Activated CD4-positive, alpha-beta memory T cell treated with anti-CD3 and anti-CD28 coated beads, Interleukin-2, amount 10 ng/mL, durations not matched to agents 7 days and 5 days (primary cell): ENCODE measurements at regions not wholly inside any gene's neighbourhood (a gene's known extent, or its start where the extent isn't known, plus 50 kb on each side); places are given as distances from the start of the nearest gene placed in this dataset.
A peak's percentile ranks its signal among the peaks of the same experiment; 100 is the strongest.

ENCODE experiments used
- CTCF ChIA-PET: fragments of 350-600 bp; sonication (Branson Sonifier 250); formaldehyde crosslinking; loops from one replicate; lab custom pipeline; 2021; ENCODE audit warnings: antibody characterized with exemption, inconsistent platforms; lab: Charles Lee
- POLR2A ChIA-PET: fragments of 350-600 bp; sonication (Branson Sonifier 250); formaldehyde crosslinking; loops from one replicate; lab custom pipeline; 2021; ENCODE audit warnings: antibody characterized with exemption; lab: Charles Lee
- DNase-seq: peaks from one replicate; pipeline ENCODE4 v3.0.0-alpha.2; 2020
- H3K27ac Mint-ChIP-seq: one replicate; pipeline ENCODE4 v1.8.0; 2021; ENCODE audit warnings: mild to moderate bottlenecking, mixed read lengths
- H3K27me3 Mint-ChIP-seq: one replicate; pipeline ENCODE4 v1.8.0; 2021; ENCODE audit warnings: mixed read lengths
- H3K36me3 Mint-ChIP-seq: one replicate; pipeline ENCODE4 v1.8.0; 2021; ENCODE audit warnings: low read depth, mixed read lengths
- H3K4me1 Mint-ChIP-seq: one replicate; pipeline ENCODE4 v1.8.0; 2021; ENCODE audit warnings: mixed read lengths
- H3K4me3 Mint-ChIP-seq: one replicate; pipeline ENCODE4 v1.8.0; 2021; ENCODE audit warnings: mild to moderate bottlenecking, mixed read lengths
- H3K9me3 Mint-ChIP-seq: one replicate; pipeline ENCODE4 v1.8.0; 2021; ENCODE audit warnings: mixed read lengths

DNA sequence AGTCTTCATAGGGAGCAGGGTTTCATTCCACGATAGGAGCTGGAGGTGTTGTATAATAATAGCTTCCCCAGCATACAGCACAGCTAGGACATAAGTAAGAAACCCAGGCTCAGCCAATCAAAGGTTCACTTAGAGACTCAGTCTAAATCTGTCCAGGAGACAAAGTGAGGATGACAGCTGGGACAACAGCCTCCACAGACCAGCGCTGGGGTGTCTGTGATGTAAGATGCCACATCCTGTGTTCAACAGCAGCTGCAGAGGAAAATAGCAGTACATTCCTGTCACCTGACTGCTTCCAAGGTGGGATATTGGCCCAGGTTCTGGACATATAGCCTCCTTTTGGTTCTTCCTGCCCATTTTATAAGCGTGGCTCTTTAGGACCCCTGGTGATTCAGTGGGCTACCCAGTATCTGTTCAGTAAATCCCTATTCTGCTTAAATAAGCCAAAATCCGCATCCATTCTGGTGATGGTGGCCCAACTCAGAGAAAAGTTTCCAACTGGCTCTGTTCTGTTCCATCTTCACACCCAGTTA lies 176.8 kb upstream of the SYT6 start:
- Mint-ChIP-seq H3K27me3 (peaks cover 9% of the 10 kb centered on the region), H3K9me3 (no peaks in the 10 kb centered on the region), H3K27ac (no peak overlapping the region), H3K36me3 (no peaks in the 10 kb centered on the region), H3K4me1 (peaks cover 63% of the 10 kb centered on the region), H3K4me3 (no peak overlapping the region)
- CTCF ChIA-PET, result interaction anchor here (1.1 to 3.1 kb wide), 4 partner anchors 11 to 352 kb away, joined by 3 to 12 read pairs (median 4); no protein-coding TSS in a partner anchor
- peak; percentile 62 for DNase-seq
- POLR2A ChIA-PET, result interaction anchor here (1.0 to 1.8 kb wide), 3 partner anchors 9 to 180 kb away, joined by 3 to 9 read pairs (median 5); partner anchors contain the start of gene TRIM33

DNA sequence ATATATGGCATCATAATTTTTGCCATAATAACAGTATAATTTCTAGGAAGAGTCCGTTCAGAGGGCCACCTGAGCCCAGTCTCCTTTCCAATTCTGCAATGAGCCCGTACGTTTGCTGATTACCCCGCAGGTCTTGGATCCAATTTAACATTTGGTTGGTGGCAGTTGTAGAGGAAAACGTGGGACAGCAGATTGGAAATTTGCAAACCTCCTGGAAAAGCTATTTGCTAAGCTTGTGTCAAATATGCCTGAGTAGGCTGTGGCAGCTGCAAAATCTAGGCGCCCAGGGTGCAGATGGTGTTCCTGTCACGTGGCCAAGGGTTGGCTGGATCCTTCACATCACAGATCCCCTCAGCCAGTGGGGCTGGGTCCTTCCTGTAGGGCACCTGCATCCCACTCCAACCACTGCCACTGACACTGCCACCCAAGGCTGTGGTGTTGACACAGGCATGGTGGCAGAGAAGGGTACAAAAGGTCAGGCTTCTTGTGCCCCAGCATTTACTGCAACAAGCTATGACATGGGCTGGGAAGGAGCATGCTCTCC lies 174.8 kb upstream of the SYT6 start:
- H3K9me3 Mint-ChIP-seq, result no peaks in the 10 kb centered on the region
- H3K27ac Mint-ChIP-seq, result no peak overlapping the region
- no peak overlapping the region for H3K4me3 Mint-ChIP-seq
- H3K27me3 Mint-ChIP-seq, result peaks cover 9% of the 10 kb centered on the region
- ChIA-PET CTCF (interaction anchor here (0.6 to 3.1 kb wide), 3 partner anchors 13 to 330 kb away, joined by 3 to 12 read pairs (median 5); no protein-coding TSS in a partner anchor), POLR2A (no interaction called here)
- DNase-seq, result no peak
- H3K36me3 Mint-ChIP-seq, result no peaks in the 10 kb centered on the region
- peaks cover 43% of the 10 kb centered on the region for H3K4me1 Mint-ChIP-seq

DNA sequence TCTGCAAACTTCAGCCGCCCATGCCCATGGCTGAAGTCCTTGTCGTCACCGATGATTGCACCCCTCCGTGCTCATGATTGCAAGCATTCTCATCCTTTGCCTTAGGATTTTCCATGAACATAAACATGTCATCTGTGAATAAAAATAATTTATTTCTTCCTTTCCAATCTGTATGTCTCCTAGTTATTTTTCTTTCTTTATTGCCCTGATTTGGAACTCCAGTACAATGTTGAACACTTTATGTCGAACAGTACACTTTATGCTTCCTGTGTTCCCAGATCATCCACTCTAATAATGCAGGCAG lies 170.9 kb upstream of the SYT6 start:
- ChIA-PET CTCF (no interaction called here), POLR2A (interaction anchor here (1.0 to 1.5 kb wide), 2 partner anchors 15 to 18 kb away, joined by 3 read pairs; no protein-coding TSS in a partner anchor)
- no peaks in the 10 kb centered on the region for H3K36me3 Mint-ChIP-seq
- H3K27ac Mint-ChIP-seq, result no peak overlapping the region
- peaks cover 9% of the 10 kb centered on the region for H3K4me1 Mint-ChIP-seq
- no peaks in the 10 kb centered on the region for H3K9me3 Mint-ChIP-seq
- H3K27me3 Mint-ChIP-seq, result peaks cover 9% of the 10 kb centered on the region
- DNase-seq, result no peak
- no peak overlapping the region for H3K4me3 Mint-ChIP-seq

DNA sequence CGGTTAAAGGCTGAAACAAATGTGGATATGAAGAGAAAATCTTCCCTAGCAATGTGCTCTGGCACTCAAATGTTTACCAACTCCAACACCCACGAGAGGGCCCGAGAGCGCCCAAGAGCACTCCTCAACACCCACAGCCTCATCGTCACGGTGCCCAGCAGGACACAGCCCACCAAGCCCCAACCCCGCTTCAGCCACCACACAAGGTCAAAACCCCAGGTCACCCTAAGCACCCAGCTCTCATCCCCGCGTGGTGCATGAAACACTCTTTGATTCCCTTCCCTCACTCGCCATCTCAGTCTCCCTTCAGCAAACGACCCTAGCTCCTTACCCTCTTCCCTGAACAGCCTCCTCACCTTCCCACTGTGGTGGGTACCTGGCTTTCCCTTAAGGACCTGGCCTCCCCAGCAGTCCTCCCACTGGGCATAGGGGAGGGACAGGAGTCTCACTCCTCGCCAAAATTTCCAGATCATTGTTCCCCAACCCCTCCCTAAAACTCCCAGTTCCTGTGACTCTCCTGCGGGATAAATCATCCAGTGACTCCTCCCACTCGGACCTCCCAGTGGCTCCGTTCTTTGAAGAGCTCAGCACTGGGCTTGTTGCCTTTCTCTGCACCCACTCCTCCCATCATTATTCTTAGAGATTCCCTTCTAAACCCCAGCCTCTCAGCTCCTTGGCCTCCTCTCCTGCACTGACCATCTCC lies 170.4 kb upstream of the SYT6 start:
- ChIA-PET CTCF (no interaction called here), POLR2A (interaction anchor here (1.0 to 1.5 kb wide), 2 partner anchors 15 to 18 kb away, joined by 3 read pairs; no protein-coding TSS in a partner anchor)
- Mint-ChIP-seq H3K36me3 (no peaks in the 10 kb centered on the region), H3K9me3 (no peaks in the 10 kb centered on the region), H3K27me3 (peaks cover 9% of the 10 kb centered on the region), H3K4me3 (no peak overlapping the region), H3K27ac (no peak overlapping the region), H3K4me1 (peaks cover 7% of the 10 kb centered on the region)
- DNase-seq, result no peak

DNA sequence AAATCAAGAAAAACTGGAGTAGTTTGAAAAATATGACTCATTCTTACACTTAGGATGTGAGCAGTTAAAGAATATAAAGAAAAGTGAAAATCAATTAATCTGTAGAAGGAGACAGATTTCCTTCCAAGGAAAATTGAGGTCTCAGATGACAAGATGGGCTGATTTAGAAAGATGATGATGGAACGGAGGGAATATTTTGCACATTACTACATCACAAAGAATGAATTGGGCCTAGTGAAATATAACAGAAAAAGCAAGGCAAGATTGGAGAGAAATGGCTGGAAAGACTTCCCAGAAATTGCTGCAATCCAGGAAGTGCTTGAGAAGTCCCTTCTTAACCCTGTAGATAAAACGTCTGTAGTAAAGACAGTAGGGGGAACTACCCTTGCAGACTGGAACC lies 169.1 kb upstream of the SYT6 start:
- Mint-ChIP-seq H3K9me3 (no peaks in the 10 kb centered on the region), H3K36me3 (no peaks in the 10 kb centered on the region), H3K4me3 (no peak overlapping the region), H3K27ac (no peak overlapping the region), H3K4me1 (no peaks in the 10 kb centered on the region), H3K27me3 (peaks cover 3% of the 10 kb centered on the region)
- ChIA-PET CTCF (no interaction called here), POLR2A (no interaction called here)
- DNase-seq, result no peak

DNA sequence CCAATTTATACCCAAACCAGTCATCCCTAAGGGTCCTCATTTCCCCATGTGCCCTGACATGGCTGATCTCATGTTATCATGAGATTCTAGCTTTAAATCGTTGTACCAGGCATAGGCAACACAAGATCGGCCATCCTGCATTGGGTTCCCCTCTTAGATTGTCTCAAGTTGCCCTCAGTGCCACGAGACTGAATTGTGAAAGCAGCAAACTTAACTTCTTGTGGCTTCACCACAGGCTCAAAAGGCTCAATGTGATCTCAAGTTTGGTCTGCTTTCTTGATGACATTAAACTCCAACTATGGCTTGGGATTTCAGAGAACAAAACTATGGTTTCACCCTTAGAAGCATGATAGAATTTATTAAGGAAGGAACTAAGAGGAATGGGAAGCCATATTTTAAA lies 168.5 kb upstream of the SYT6 start:
- H3K4me3 Mint-ChIP-seq, result no peak overlapping the region
- no peaks in the 10 kb centered on the region for H3K4me1 Mint-ChIP-seq
- no peak overlapping the region for H3K27ac Mint-ChIP-seq
- POLR2A ChIA-PET, result no interaction called here
- H3K36me3 Mint-ChIP-seq, result no peaks in the 10 kb centered on the region
- peaks cover 2% of the 10 kb centered on the region for H3K27me3 Mint-ChIP-seq
- no peaks in the 10 kb centered on the region for H3K9me3 Mint-ChIP-seq
- no peak for DNase-seq
- CTCF ChIA-PET, result no interaction called here

DNA sequence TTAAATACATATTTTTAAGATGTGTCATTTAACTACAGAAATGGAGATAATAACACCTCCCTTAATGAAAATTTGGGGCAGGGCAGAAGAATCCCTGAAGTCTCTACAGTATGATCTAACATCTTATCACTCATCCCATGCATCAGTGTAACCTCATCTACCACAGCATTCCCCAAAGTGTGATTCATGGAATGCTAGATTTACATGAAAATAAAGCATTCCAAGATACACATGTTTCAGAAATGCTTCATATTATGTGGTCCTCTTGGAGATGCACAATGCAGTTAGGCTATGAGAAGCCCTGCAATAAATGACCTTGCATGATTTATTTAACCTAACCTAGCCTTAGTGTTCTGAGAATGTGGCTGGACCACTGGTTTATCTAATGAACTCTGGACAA lies 166.9 kb upstream of the SYT6 start:
- no peaks in the 10 kb centered on the region for H3K36me3 Mint-ChIP-seq
- no peaks in the 10 kb centered on the region for H3K4me1 Mint-ChIP-seq
- H3K27ac Mint-ChIP-seq, result no peak overlapping the region
- ChIA-PET POLR2A (no interaction called here), CTCF (interaction anchor here (1.7 kb wide), 1 partner anchor 38 kb away, joined by 7 read pairs; no protein-coding TSS in a partner anchor)
- DNase-seq, result no peak
- no peak overlapping the region for H3K4me3 Mint-ChIP-seq
- H3K9me3 Mint-ChIP-seq, result no peaks in the 10 kb centered on the region
- no peaks in the 10 kb centered on the region for H3K27me3 Mint-ChIP-seq

DNA sequence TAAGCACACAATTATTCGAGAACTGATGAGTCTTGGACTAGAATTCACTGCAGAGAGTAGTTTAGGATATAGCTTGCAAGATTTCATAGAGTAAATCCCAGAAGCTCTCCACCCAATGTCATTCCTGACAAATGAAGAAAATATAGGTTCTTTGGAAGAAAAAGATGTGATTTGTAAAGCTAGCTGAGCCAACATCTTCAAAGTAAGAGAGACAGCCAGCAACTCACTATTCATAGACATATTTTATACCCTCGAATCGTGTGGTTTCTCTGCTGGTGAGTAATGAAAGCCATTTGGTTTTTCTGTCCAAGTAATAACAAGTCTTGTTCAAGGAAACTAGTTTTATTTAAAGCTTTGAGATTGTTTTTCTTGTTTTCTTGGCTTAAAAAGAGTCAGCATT lies 165.7 kb upstream of the SYT6 start:
- Mint-ChIP-seq H3K36me3 (no peaks in the 10 kb centered on the region), H3K27ac (no peak overlapping the region), H3K4me1 (no peaks in the 10 kb centered on the region), H3K4me3 (no peak overlapping the region), H3K27me3 (no peaks in the 10 kb centered on the region), H3K9me3 (no peaks in the 10 kb centered on the region)
- no peak for DNase-seq
- POLR2A ChIA-PET, result interaction anchor here (0.9 kb wide), 1 partner anchor 15 kb away, joined by 3 read pairs; no protein-coding TSS in a partner anchor
- CTCF ChIA-PET, result interaction anchor here (0.9 to 1.7 kb wide), 2 partner anchors 26 to 37 kb away, joined by 3 to 7 read pairs; no protein-coding TSS in a partner anchor

DNA sequence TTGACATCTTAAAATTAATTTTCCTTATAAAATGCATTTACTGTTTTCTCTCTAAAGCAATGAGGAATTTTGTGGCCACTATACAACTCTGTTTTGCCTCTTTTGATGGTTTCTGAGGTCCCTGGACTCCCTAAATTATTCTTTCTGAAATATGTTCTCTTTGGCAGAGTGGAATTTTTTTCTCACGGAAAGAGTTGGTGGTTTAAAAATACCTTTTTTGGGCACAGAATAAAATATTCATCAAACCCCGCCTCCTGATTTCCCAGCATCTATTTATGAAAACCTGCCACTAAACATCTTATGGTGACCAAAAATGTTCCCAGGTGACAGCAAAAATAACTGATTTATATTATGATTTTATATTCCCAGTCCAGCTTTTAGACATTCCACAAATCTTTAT lies 165.3 kb upstream of the SYT6 start:
- ChIA-PET POLR2A (no interaction called here), CTCF (interaction anchor here (1.1 to 1.7 kb wide), 3 partner anchors 18 to 36 kb away, joined by 3 to 7 read pairs (median 3); no protein-coding TSS in a partner anchor)
- H3K36me3 Mint-ChIP-seq, result no peaks in the 10 kb centered on the region
- no peak overlapping the region for H3K4me3 Mint-ChIP-seq
- H3K4me1 Mint-ChIP-seq, result no peaks in the 10 kb centered on the region
- no peak overlapping the region for H3K27ac Mint-ChIP-seq
- H3K27me3 Mint-ChIP-seq, result no peaks in the 10 kb centered on the region
- DNase-seq, result no peak
- H3K9me3 Mint-ChIP-seq, result peaks cover 2% of the 10 kb centered on the region

DNA sequence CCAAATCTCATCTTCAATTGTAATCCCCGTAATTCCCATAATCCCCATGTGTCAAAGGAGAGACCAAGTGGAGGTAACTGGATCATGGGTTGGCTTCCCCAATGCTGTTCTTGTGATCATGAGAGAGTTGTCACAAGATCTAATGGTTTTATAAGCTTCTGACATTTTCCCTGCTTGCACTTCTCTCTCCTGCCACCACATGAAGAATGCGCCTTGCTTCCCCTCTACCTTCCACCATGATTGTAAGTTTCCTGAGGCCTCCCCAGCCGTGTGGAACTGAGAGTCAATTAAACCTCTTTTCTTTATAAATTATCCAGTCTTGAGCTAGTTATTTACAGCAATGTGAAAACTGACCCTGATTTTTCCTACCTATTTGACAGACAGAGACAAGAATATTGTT lies 162.5 kb upstream of the SYT6 start:
- DNase-seq, result no peak
- Mint-ChIP-seq H3K27me3 (no peaks in the 10 kb centered on the region), H3K27ac (no peak overlapping the region), H3K36me3 (no peaks in the 10 kb centered on the region), H3K9me3 (peaks cover 9% of the 10 kb centered on the region), H3K4me3 (no peak overlapping the region), H3K4me1 (no peaks in the 10 kb centered on the region)
- POLR2A ChIA-PET, result interaction anchor here (1.0 kb wide), 1 partner anchor 30 kb away, joined by 4 read pairs; no protein-coding TSS in a partner anchor
- CTCF ChIA-PET, result interaction anchor here (1.2 kb wide), 1 partner anchor 34 kb away, joined by 4 read pairs; no protein-coding TSS in a partner anchor

DNA sequence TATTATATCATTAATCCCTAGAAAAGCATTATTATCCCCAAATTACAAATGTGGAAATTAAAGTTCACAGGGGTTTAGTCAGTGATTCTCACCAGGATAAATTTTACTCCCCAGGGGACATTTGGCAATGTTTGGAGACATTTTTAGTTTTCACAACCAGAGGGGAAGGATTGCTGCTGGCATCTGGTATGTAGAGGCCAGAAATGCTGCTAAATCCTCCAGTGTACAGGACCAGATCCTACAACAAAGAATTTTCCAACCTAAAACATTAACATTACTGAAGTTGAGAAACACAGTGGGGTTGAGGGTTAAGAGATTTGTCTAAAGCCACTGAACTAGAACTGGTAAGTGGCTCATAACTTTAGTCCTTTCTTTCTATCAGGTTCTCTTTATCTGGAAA lies 162.0 kb upstream of the SYT6 start:
- H3K9me3 Mint-ChIP-seq, result peaks cover 9% of the 10 kb centered on the region
- no peaks in the 10 kb centered on the region for H3K36me3 Mint-ChIP-seq
- no peak for DNase-seq
- CTCF ChIA-PET, result no interaction called here
- no peaks in the 10 kb centered on the region for H3K4me1 Mint-ChIP-seq
- H3K27ac Mint-ChIP-seq, result no peak overlapping the region
- no peaks in the 10 kb centered on the region for H3K27me3 Mint-ChIP-seq
- POLR2A ChIA-PET, result interaction anchor here (1.0 kb wide), 1 partner anchor 31 kb away, joined by 4 read pairs; no protein-coding TSS in a partner anchor
- H3K4me3 Mint-ChIP-seq, result no peak overlapping the region

DNA sequence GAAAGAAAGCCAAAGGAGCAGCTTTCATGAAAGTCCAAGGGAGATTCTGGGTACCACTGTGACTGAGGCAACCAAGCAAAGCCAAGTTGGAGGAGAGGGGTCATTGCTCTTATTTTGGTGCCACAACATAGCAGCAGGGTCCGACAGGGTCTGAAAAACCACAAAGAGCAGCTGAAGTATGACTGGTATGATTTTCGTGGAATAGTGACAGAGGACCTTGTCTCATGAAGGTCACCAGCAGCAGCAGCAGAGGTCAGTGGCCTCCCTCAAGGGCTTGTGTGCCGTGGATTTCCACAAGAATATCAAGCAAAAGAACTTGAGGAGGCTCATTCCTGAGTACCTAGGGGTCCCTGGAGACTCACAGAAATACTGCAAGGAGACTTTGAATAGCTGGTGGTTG lies 160.9 kb upstream of the SYT6 start:
- POLR2A ChIA-PET, result no interaction called here
- CTCF ChIA-PET, result no interaction called here
- Mint-ChIP-seq H3K36me3 (no peaks in the 10 kb centered on the region), H3K9me3 (peaks cover 9% of the 10 kb centered on the region), H3K4me1 (no peaks in the 10 kb centered on the region), H3K27me3 (no peaks in the 10 kb centered on the region), H3K27ac (no peak overlapping the region), H3K4me3 (no peak overlapping the region)
- no peak for DNase-seq

DNA sequence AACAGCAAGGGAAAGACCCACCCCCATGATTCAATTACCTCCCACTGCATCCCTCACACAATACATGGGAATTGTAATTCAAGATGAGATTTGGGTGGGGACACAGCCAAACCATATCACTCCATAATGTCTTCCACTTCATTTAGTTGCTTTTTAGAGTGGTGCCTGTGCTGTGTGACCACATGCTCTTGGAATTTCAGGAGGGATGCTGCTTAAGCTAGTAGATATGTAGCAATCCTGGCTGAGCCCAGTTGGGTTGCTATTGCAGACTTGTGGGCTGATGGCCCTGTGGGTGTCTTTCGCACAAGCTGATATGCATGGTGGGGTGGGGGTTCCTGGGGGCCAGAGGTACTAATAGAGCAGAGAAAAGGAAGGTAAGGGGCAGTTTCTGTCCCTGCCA lies 160.4 kb upstream of the SYT6 start:
- CTCF ChIA-PET, result no interaction called here
- Mint-ChIP-seq H3K4me3 (no peak overlapping the region), H3K4me1 (no peaks in the 10 kb centered on the region)

More for the DNA sequence above, 160.4 kb upstream of the SYT6 start:
- POLR2A ChIA-PET, result no interaction called here
- no peaks in the 10 kb centered on the region for H3K36me3 Mint-ChIP-seq
- no peak for DNase-seq
- no peak overlapping the region for H3K27ac Mint-ChIP-seq
- H3K9me3 Mint-ChIP-seq, result peaks cover 9% of the 10 kb centered on the region
- no peaks in the 10 kb centered on the region for H3K27me3 Mint-ChIP-seq
